B cell (primary cell): ENCODE measurements at regions not wholly inside any gene's neighbourhood (a gene's known extent, or its start where the extent isn't known, plus 50 kb on each side); places are given as distances from the start of the nearest gene placed in this dataset.

Experiments used
- ATAC-seq: fragments of 200-7000 bp; cut with Tn5 transposase; one replicate; pipeline ENCODE4 v1.10.0; 2021; ENCODE audit warnings: low read depth, mild to moderate bottlenecking, moderate number of reproducible peaks, moderate library complexity
- CTCF ChIA-PET: fragments of 350-600 bp; sonication (Branson Sonifier 250); formaldehyde crosslinking; loops from one replicate; lab custom pipeline; 2021; ENCODE audit warnings: antibody characterized with exemption, inconsistent platforms; lab: Charles Lee
- POLR2A ChIA-PET: fragments of 350-600 bp; sonication (Branson Sonifier 250); formaldehyde crosslinking; loops from one replicate; lab custom pipeline; 2021; ENCODE audit warnings: antibody characterized with exemption; lab: Charles Lee
- DNase-seq: peaks from one replicate; pipeline ENCODE4 v3.0.0; 2013
- H2AFZ ChIP-seq: 2 replicates; pipeline ENCODE4 v1.6.1; 2012; ENCODE audit warnings: mild to moderate bottlenecking, low read depth, low read length; ENCODE audit not compliant: insufficient read depth, poor library complexity, severe bottlenecking
- H3K27ac ChIP-seq, 2 donors: 1 replicate in 1 of 2; 2 replicates in 1 of 2; pipeline ENCODE4 v1.5.1; 2012 to 2013; ENCODE audit warnings: low read length in 2 of 2, mild to moderate bottlenecking in 2 of 2, moderate library complexity in 1 of 2
- H3K27me3 ChIP-seq, 4 experiments: fragments of 200-600 bp in 1 of 4; sonication (generic) in 1 of 4; replicated peaks in 1 of 4; 1 replicate in 2 of 4; 2 replicates in 2 of 4; pipeline versions ENCODE4 v1.6.1 to v1.7.0; 2013 to 2016; ENCODE audit warnings: low read length in 3 of 4, mild to moderate bottlenecking in 2 of 4, mixed read lengths in 1 of 4, moderate library complexity in 1 of 4; ENCODE audit not compliant: insufficient read depth in 4 of 4, control insufficient read depth in 3 of 4; ENCODE audit errors: control extremely low read depth in 1 of 4
- H3K36me3 ChIP-seq, 2 experiments: replicated peaks in 1 of 2; 1 replicate in 1 of 2; 2 replicates in 1 of 2; pipeline versions ENCODE4 v1.6.1 to v1.7.1; 2013; ENCODE audit warnings: low read length in 1 of 2; ENCODE audit not compliant: insufficient read depth in 2 of 2, control insufficient read depth in 1 of 2; ENCODE audit errors: control extremely low read depth in 1 of 2, extremely low read depth in 1 of 2
- H3K4me1 ChIP-seq, 2 donors: fragments of 200-600 bp in 1 of 2; sonication (generic) in 1 of 2; 1 replicate in 1 of 2; 2 replicates in 1 of 2; pipeline versions ENCODE4 v1.5.1 to v1.6.1; 2013 to 2017; ENCODE audit warnings: low read length in 2 of 2; ENCODE audit not compliant: control insufficient read depth in 2 of 2, insufficient read depth in 2 of 2
- H3K4me2 ChIP-seq: replicated peaks from 2 replicates; pipeline ENCODE3; 2012; ENCODE audit warnings: mild to moderate bottlenecking, low read depth, low read length; ENCODE audit not compliant: poor library complexity, severe bottlenecking
- H3K4me3 ChIP-seq, 5 experiments: fragments of 200-600 bp in 1 of 5; sonication (generic) in 1 of 5; 1 replicate in 3 of 5; 2 replicates in 2 of 5; pipeline versions ENCODE4 v1.5.1 to v1.7.0; 2011 to 2016; ENCODE audit warnings: low read length in 4 of 5, mild to moderate bottlenecking in 4 of 5, low read depth in 2 of 5, control low read depth in 1 of 5, moderate library complexity in 1 of 5; ENCODE audit not compliant: insufficient read depth in 1 of 5; ENCODE audit errors: control extremely low read depth in 1 of 5, extremely low read depth in 1 of 5
- H3K79me2 ChIP-seq: fragments of 200-600 bp; sonication (generic); one replicate; pipeline ENCODE4 v1.6.0; 2016; ENCODE audit warnings: low read length; ENCODE audit not compliant: control insufficient read depth, insufficient read depth
- H3K9ac ChIP-seq: fragments of 200-600 bp; sonication (generic); 2 replicates; pipeline ENCODE4 v1.6.1; 2017; ENCODE audit warnings: mild to moderate bottlenecking, low read length, moderate library complexity
- H3K9me3 ChIP-seq, 3 donors: one replicate each; pipeline versions ENCODE4 v1.6.1 to v1.7.1; 2013; ENCODE audit warnings: low read length in 2 of 3; ENCODE audit not compliant: control insufficient read depth in 2 of 3, insufficient read depth in 1 of 3; ENCODE audit errors: control extremely low read depth in 1 of 3
- H4K20me1 ChIP-seq: 2 replicates; pipeline ENCODE4 v1.6.0; 2012; ENCODE audit warnings: mild to moderate bottlenecking, low read length; ENCODE audit not compliant: insufficient read depth, control insufficient read depth, poor library complexity, severe bottlenecking
- H3K27ac Mint-ChIP-seq: one replicate; pipeline ENCODE4 v1.8.0; 2021; ENCODE audit warnings: mixed read lengths
- H3K27me3 Mint-ChIP-seq: one replicate; pipeline ENCODE4 v1.8.0; 2021; ENCODE audit warnings: mixed read lengths
- H3K4me1 Mint-ChIP-seq: one replicate; pipeline ENCODE4 v1.8.0; 2021; ENCODE audit warnings: mixed read lengths
- H3K4me3 Mint-ChIP-seq: one replicate; pipeline ENCODE4 v1.8.0; 2021; ENCODE audit warnings: mixed read lengths
- H3K9me3 Mint-ChIP-seq: one replicate; pipeline ENCODE4 v1.8.0; 2022; ENCODE audit warnings: mixed read lengths; ENCODE audit not compliant: insufficient read depth
- CTCF ChIP-seq: fragments of 200-600 bp; IDR thresholded peaks from one replicate; pipeline ENCODE4 v1.8.0; 2022; ENCODE audit warnings: antibody characterized with exemption, mild to moderate bottlenecking
- EZH2 ChIP-seq: IDR thresholded peaks from 2 replicates; pipeline ENCODE4 v1.6.1; 2012; ENCODE audit warnings: borderline replicate concordance, low read depth, mild to moderate bottlenecking, moderate library complexity, low read length; ENCODE audit not compliant: insufficient read depth, poor library complexity, severe bottlenecking
- WGBS: methylation state at CpG from one replicate; pipeline ENCODE4 v1.1.5; 2013; ENCODE audit warnings: missing lambda C conversion rate; ENCODE audit not compliant: insufficient coverage; 5-methylcytosine and 5-hydroxymethylcytosine counted together
- intact Hi-C: fragments of 100-400 bp; cut with micrococcal nuclease; formaldehyde crosslinking; loops from one replicate; pipeline ENCODE4 v1.10.0; 2022

GRCh38 chr12:105992849-105993740, 145.7 kb downstream of the NUAK1 start:
- 83% methylated on average over 13 of the region's 14 CpGs for WGBS
- Histone ChIP-seq H3K27ac (no peak overlapping the region), H3K36me3 (no peaks in the 10 kb centered on the region), H3K79me2 (no peaks in the 10 kb centered on the region), H3K9ac (no peak overlapping the region), H3K9me3 (peaks cover 0 to 6% (median 0%) of the 10 kb centered on the region in 3 donors), H3K4me3 (no peak overlapping the region), H3K4me2 (no peak overlapping the region), H2AFZ (no peak overlapping the region), H4K20me1 (no peaks in the 10 kb centered on the region), H3K27me3 (no peaks in the 10 kb centered on the region), H3K4me1 (no peaks in the 10 kb centered on the region)
- H3K4me1 Mint-ChIP-seq: no peaks in the 10 kb centered on the region
- TF ChIP-seq CTCF: no peak
- TF ChIP-seq EZH2: no peak
- CTCF ChIA-PET: no interaction called here
- POLR2A ChIA-PET: no interaction called here
- peaks cover 30% of the 10 kb centered on the region for H3K27me3 Mint-ChIP-seq
- intact Hi-C loops: no loop called here
- no peak overlapping the region for H3K4me3 Mint-ChIP-seq
- H3K27ac Mint-ChIP-seq: no peak overlapping the region
- peaks cover 4% of the 10 kb centered on the region for H3K9me3 Mint-ChIP-seq
- ATAC-seq: no peak
- DNase-seq: no peak
